Body of pancreas (tissue), 4 donors: ENCODE measurements at regions not wholly inside any gene's neighbourhood (a gene's known extent, or its start where the extent isn't known, plus 50 kb on each side); places are given as distances from the start of the nearest gene placed in this dataset.
"Not testable (repeated sequence)": the region's sequence is repeated elsewhere in the genome, so short reads cannot be mapped to it uniquely, and the experiment has no call there.

Experiments
- ATAC-seq: fragments of 150-250 bp; one replicate; pipeline ENCODE4 v1.9.1; 2016
- DNase-seq, 4 donors: peaks; one replicate each; pipeline ENCODE4 v3.0.0-alpha.2; 2019
- H3K27ac ChIP-seq, 4 donors: fragments of 200-600 bp; sonication (generic); 1 replicate in 3 of 4; 2 replicates in 1 of 4; pipeline versions ENCODE4 v1.5.1 to v1.6.1; 2016 to 2019; ENCODE audit warnings: mild to moderate bottlenecking in 1 of 4, mixed read lengths in 1 of 4, moderate library complexity in 1 of 4
- H3K27me3 ChIP-seq, 2 donors: fragments of 200-600 bp; sonication (generic); one replicate each; pipeline ENCODE4 v1.6.0; 2016; ENCODE audit warnings: mild to moderate bottlenecking in 1 of 2
- H3K36me3 ChIP-seq, 2 donors: fragments of 200-600 bp; sonication (generic); replicated peaks in 1 of 2; 2 replicates each; pipeline ENCODE4 v1.5.1; 2016; ENCODE audit warnings: low read depth in 2 of 2; ENCODE audit not compliant: insufficient read depth in 1 of 2
- H3K4me1 ChIP-seq: fragments of 200-600 bp; sonication (generic); one replicate; pipeline ENCODE4 v1.6.0; 2016
- H3K4me3 ChIP-seq, 2 donors: fragments of 200-600 bp; sonication (generic); 1 replicate in 1 of 2; 2 replicates in 1 of 2; pipeline ENCODE4 v1.5.1; 2016 to 2019
- H3K9me3 ChIP-seq, 3 donors: fragments of 200-600 bp; sonication (generic); 1 replicate in 2 of 3; 2 replicates in 1 of 3; pipeline ENCODE4 v1.5.1; 2016
- CTCF ChIP-seq, 7 experiments: fragments of 450-650 bp in 4 of 7; fragments of 200-600 bp in 3 of 7; sonication (generic) in 3 of 7; IDR thresholded peaks; one replicate each; pipeline ENCODE4 v1.5.1; 2016 to 2019; ENCODE audit warnings: antibody characterized with exemption in 7 of 7
- POLR2A ChIP-seq, 3 donors: fragments of 450-650 bp; IDR thresholded peaks; one replicate each; pipeline ENCODE4 v1.6.1; 2016; ENCODE audit warnings: antibody characterized with exemption in 3 of 3, mild to moderate bottlenecking in 2 of 3
- WGBS, 2 donors: methylation state at CpG; one replicate each; pipeline ENCODE4 v1.1.5; 2017; 5-methylcytosine and 5-hydroxymethylcytosine counted together
- intact Hi-C: fragments of 100-400 bp; cut with DNase I; formaldehyde crosslinking; loops from one replicate; pipeline ENCODE4 v1.15.1; 2023

GRCh38 chr2:40690036-40690435, 238.1 kb upstream of the SLC8A1 start:
- no peak overlapping the region for H3K27ac ChIP-seq
- TF ChIP-seq POLR2A (IDR thresholded peaks at IDR 0.05) (no peak), CTCF (IDR thresholded peaks at IDR 0.05) (no peak)
- no peak overlapping the region for H3K4me3 ChIP-seq
- no peaks in the 10 kb centered on the region for H3K4me1 ChIP-seq
- no peaks in the 10 kb centered on the region for H3K36me3 ChIP-seq
- H3K9me3 ChIP-seq: no peaks in the 10 kb centered on the region
- ATAC-seq (no peak), DNase-seq (no peak)
- WGBS, 2 donors: 68 to 74% methylated on average over 3 of the region's 3 CpGs
- no peaks in the 10 kb centered on the region for H3K27me3 ChIP-seq
- intact Hi-C loops: no loop called here

DNA sequence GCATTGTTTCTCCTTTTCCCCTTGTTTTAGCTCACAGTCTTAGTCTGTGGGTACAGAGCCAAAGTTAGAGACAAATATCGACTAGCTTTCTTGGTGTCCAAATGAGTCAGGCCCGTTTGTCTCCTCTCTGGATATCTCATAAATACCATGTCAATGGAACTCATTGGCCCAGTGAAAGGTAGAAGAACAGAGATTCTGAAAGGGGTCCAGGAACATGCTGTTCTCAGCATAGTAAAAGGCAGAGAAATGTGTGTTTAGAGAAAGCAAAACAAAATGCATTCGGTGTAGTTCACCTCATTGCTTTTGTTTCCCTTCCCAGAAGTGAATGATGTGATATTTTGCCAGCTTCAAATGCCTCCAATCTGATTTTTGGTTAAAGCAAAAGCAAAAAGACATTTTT, 238.6 kb upstream of the SLC8A1 start:
- H3K27me3 ChIP-seq: no peaks in the 10 kb centered on the region
- no peak overlapping the region for H3K4me3 ChIP-seq

DNA sequence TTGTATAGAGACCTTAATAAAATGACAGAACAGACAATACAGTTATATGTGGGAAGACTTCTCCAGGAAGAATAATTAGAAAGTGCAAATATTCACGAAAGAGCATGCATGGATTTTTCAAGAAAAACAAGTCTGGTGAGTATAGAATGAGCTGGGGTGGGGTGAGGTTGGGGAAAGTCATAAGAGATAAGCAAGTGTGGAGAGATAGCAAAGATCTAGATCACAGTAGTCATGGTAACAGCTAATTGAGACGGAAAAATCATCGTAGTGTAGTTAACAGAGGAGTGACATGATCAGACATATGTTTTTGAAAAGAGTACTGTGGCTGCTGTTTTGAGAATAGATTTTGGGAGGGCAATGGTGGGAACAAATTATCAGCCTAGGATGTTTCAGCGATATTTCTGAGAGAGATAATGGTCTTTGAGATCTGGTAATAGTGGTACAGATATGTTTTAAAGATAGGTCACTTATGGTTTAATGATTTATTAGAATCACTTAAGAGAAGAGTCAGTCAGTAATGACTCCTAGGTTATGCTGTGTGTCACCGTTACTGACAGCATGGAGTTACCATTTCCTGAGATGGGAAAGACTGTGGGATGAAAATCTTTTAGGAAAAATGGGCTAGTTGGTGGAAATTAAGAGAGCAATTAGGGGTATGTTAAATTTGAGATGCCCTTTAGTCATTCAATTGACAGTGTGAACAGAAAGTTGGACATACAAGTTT, 248.5 kb upstream of the SLC8A1 start:
- Histone ChIP-seq H3K36me3 (no peaks in the 10 kb centered on the region), H3K9me3 (no peaks in the 10 kb centered on the region), H3K4me1 (no peaks in the 10 kb centered on the region), H3K27ac (no peak overlapping the region), H3K4me3 (no peak overlapping the region), H3K27me3 (no peaks in the 10 kb centered on the region)
- ATAC-seq (no peak), DNase-seq (no peak)
- intact Hi-C loops: no loop called here
- WGBS, 2 donors: 25 to 26% methylated on average over 5 of the region's 5 CpGs
- TF ChIP-seq CTCF (IDR thresholded peaks at IDR 0.05) (no peak), POLR2A (IDR thresholded peaks at IDR 0.05) (no peak)

More for the DNA sequence above, 238.6 kb upstream of the SLC8A1 start:
- H3K9me3 ChIP-seq: no peaks in the 10 kb centered on the region
- H3K4me1 ChIP-seq: no peaks in the 10 kb centered on the region
- no peak for TF ChIP-seq POLR2A (IDR thresholded peaks at IDR 0.05)
- no peak for TF ChIP-seq CTCF (IDR thresholded peaks at IDR 0.05)
- no peak for ATAC-seq
- WGBS, 2 donors: 64 to 68% methylated on average over 3 of the region's 3 CpGs
- intact Hi-C loops: no loop called here
- no peaks in the 10 kb centered on the region for H3K36me3 ChIP-seq
- no peak for DNase-seq
- H3K27ac ChIP-seq: no peak overlapping the region

DNA sequence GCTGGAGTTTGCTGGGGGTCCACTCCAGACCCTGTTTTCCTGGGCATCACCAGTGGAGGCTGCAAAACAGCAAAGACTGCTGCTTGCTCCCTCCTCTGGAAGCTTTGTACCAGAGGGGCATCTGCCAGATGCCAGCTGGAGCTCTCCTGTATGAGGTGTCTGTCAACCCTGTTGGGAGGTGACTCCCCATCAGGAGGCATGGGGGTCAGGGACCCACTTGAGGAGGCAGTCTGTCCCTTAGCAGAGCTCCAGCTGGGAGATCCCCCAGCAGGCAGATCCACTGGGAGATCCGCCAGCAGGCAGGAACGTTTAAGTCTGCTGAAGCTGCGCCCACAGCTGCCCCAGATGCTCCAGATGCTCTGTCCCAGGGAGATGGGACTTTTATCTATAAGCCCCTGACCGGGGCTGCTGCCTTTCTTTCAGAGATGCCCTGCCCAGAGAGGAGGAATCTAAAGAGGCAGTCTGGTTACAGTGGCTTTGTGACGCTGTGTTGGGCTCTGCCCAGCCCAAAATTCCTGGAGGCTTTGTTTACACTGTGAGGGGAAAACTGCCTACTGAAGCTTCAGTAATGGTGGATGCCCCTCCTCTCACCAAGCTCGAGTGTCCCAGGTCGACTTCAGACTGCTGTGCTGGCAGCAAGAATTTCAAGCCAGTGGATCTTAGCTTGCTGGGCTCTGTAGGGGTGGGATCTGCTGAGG, 260.5 kb upstream of the SLC8A1 start:
- H3K36me3 ChIP-seq, H3K27ac ChIP-seq, ATAC-seq, H3K4me3 ChIP-seq, DNase-seq, H3K4me1 ChIP-seq, intact Hi-C loops, H3K9me3 ChIP-seq, H3K27me3 ChIP-seq: not testable (repeated sequence)
- WGBS, 2 donors: 36 to 53% methylated on average over 6 to 7 of the region's 7 CpGs

- no peaks in the 10 kb centered on the region for H3K4me1 ChIP-seq
- WGBS, 2 donors: 77 to 80% methylated on average over 2 of the region's 2 CpGs
- TF ChIP-seq CTCF (IDR thresholded peaks at IDR 0.05) (no peak), POLR2A (IDR thresholded peaks at IDR 0.05) (no peak)
- H3K27ac ChIP-seq: no peak overlapping the region
- no peak for ATAC-seq
- H3K4me3 ChIP-seq: no peak overlapping the region
- no peaks in the 10 kb centered on the region for H3K27me3 ChIP-seq
- DNase-seq: no peak
- H3K9me3 ChIP-seq: no peaks in the 10 kb centered on the region
- no peaks in the 10 kb centered on the region for H3K36me3 ChIP-seq
- intact Hi-C loops: no loop called here
Measured at GRCh38 chr2:40716879-40717278, 265.0 kb upstream of the SLC8A1 start.
